Common myeloid progenitor, CD34-positive (primary cell): ENCODE measurements at regions not wholly inside any gene's neighbourhood (a gene's known extent, or its start where the extent isn't known, plus 50 kb on each side); places are given as distances from the start of the nearest gene placed in this dataset.

Experiments used
- CTCF ChIA-PET: fragments of 350-600 bp; sonication (Branson Sonifier 250); formaldehyde crosslinking; loops from one replicate; lab custom pipeline; 2021; ENCODE audit warnings: antibody characterized with exemption; lab: Charles Lee
- POLR2A ChIA-PET: fragments of 350-600 bp; sonication (Branson Sonifier 250); formaldehyde crosslinking; loops from one replicate; lab custom pipeline; 2021; ENCODE audit warnings: antibody characterized with exemption; lab: Charles Lee
- DNase-seq, 3 donors: peaks; one replicate each; pipeline versions ENCODE4 v3.0.0 to v3.0.0-alpha.2; 2013
- H3K27ac ChIP-seq, 2 experiments: 1 replicate in 1 of 2; 2 replicates in 1 of 2; pipeline ENCODE4 v1.7.0; 2013; ENCODE audit warnings: inconsistent platforms in 2 of 2, low read length in 2 of 2, mild to moderate bottlenecking in 2 of 2, low read depth in 1 of 2, moderate library complexity in 1 of 2; ENCODE audit not compliant: severe bottlenecking in 2 of 2, insufficient read depth in 1 of 2, poor library complexity in 1 of 2
- H3K27me3 ChIP-seq, 5 experiments: replicated peaks in 2 of 5; 1 replicate in 3 of 5; 2 replicates in 2 of 5; pipeline versions ENCODE4 v1.6.1 to v1.7.0; 2013; ENCODE audit warnings: low read length in 4 of 5, mild to moderate bottlenecking in 2 of 5, moderate library complexity in 2 of 5, inconsistent platforms in 1 of 5; ENCODE audit not compliant: insufficient read depth in 5 of 5, control insufficient read depth in 4 of 5
- H3K36me3 ChIP-seq, 4 experiments: 1 replicate in 2 of 4; 2 replicates in 2 of 4; pipeline versions ENCODE4 v1.6.1 to v1.7.0; 2013; ENCODE audit warnings: low read length in 3 of 4, control low read depth in 1 of 4, mild to moderate bottlenecking in 1 of 4; ENCODE audit not compliant: control insufficient read depth in 4 of 4, insufficient read depth in 4 of 4
- H3K4me1 ChIP-seq, 4 experiments: 1 replicate in 3 of 4; 2 replicates in 1 of 4; pipeline versions ENCODE4 v1.6.1 to v1.7.1; 2013; ENCODE audit warnings: low read length in 3 of 4, mild to moderate bottlenecking in 3 of 4, control low read depth in 1 of 4, inconsistent platforms in 1 of 4, moderate library complexity in 1 of 4; ENCODE audit not compliant: control insufficient read depth in 4 of 4, insufficient read depth in 4 of 4; ENCODE audit errors: control extremely low read depth in 1 of 4
- H3K4me3 ChIP-seq, 7 experiments: 1 replicate in 4 of 7; 2 replicates in 3 of 7; pipeline versions ENCODE4 v1.5.1 to v1.7.0; 2013; ENCODE audit warnings: mild to moderate bottlenecking in 7 of 7, low read length in 6 of 7, moderate library complexity in 6 of 7, inconsistent platforms in 2 of 7, low read depth in 2 of 7, control low read depth in 1 of 7; ENCODE audit not compliant: insufficient read depth in 4 of 7, control insufficient read depth in 1 of 7; ENCODE audit errors: extremely low read depth in 1 of 7
- H3K9me3 ChIP-seq, 5 experiments: 1 replicate in 4 of 5; 2 replicates in 1 of 5; pipeline versions ENCODE4 v1.6.1 to v1.7.1; 2013; ENCODE audit warnings: low read length in 4 of 5, mild to moderate bottlenecking in 2 of 5, inconsistent platforms in 1 of 5, low read depth in 1 of 5, moderate library complexity in 1 of 5; ENCODE audit not compliant: control insufficient read depth in 4 of 5, insufficient read depth in 2 of 5; ENCODE audit errors: control extremely low read depth in 1 of 5
- WGBS: methylation state at CpG from one replicate; pipeline ENCODE4 v1.1.5; 2013; ENCODE audit not compliant: insufficient coverage; 5-methylcytosine and 5-hydroxymethylcytosine counted together

DNA sequence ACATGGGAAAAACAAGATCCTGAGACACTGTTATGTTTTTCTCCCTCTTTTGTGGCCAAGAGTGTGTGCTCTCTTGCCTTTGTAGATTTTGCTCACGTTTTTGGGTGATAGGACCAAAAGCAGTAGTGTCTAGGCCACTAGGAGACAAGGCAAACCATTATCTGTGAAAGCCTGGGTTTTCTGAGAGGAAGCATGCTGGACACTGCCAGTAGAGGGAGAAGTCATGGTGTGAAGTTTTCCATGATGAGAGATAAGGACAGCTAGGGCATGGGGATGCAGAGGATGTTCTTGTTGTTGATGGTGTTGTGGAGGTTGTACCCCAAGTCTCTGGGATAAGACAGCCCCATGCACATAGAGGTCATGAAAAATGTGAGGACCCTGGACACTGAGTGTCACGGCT lies 285.3 kb downstream of the SOX11 start:
- Histone ChIP-seq H3K9me3 (no peaks in the 10 kb centered on the region), H3K27ac (no peak overlapping the region), H3K27me3 (no peaks in the 10 kb centered on the region), H3K36me3 (no peaks in the 10 kb centered on the region), H3K4me1 (peaks cover 0 to 12% (median 3%) of the 10 kb centered on the region in 4 experiments), H3K4me3 (no peak overlapping the region)
- DNase-seq: no peak
- ChIA-PET CTCF (no interaction called here), POLR2A (no interaction called here)
- WGBS: 100% methylated on average over 1 of the region's 2 CpGs

DNA sequence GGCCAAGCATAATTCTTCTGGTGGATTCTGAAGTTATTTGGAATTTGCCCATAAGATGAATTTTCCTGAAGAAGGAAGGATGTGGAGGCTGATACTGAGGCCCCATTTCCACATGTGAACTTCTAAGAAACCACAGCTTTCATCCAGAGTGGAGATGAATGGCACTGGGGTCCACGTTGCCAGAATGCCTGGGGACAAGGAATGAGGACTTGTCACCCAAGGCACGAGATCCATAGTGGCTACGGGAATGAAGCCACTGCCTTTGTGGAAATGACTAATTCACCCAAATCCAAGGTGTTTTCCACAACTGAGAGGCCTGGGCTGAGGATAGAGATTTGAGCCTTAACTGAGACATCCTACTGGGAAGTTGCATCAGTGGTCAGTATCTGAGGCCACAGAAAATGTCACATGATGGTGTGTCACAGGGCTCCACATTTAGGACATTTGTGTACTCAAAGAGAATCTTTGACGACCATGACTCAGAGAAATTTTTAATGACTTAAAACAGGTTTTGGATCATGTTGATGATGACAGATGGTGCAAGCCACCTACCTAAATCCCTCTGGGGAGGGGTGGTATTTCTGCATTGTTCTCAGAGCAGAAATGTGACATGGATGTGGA lies 286.1 kb downstream of the SOX11 start:
- DNase-seq: no peak
- CTCF ChIA-PET: no interaction called here
- Histone ChIP-seq H3K4me1 (peaks cover 0 to 12% (median 3%) of the 10 kb centered on the region in 4 experiments), H3K27ac (no peak overlapping the region), H3K9me3 (no peaks in the 10 kb centered on the region), H3K4me3 (no peak overlapping the region), H3K36me3 (no peaks in the 10 kb centered on the region), H3K27me3 (no peaks in the 10 kb centered on the region)
- 62% methylated on average over 3 of the region's 4 CpGs for WGBS
- POLR2A ChIA-PET: no interaction called here

DNA sequence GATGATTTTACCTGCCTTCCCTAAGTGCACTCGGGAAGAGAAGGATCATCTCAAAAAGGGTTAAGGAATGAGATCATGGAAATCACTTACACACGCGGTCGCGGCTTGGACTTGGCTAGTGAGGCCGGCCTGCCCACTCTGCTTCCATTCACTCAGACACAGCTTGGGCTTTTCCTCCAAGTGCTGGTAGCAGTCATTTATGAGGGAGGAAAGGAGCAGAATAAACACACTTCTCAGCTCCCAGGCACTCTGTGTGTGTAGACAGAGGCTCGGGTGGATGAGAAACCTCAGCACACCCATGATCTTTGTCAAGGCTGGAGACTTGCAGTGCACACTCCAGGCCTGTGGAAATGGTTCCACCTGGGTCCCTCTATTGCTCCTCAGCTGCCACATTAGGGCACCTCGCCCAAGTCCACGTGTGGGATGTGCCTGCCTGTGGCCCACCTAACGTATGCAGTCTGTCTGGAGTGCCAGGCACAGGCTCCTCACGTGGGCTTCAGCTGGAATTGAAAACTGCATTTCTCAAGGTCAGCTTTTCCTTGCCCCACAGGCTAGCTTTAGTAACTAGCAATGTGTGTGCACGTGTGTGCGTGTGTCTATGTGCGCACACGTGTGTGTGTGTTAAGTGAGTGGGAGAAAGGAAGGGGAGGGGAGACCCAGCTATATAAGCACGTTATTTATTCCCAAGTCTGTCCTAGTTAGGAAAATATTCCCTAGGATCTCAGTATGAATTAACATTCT lies 288.4 kb downstream of the SOX11 start:
- DNase-seq: peak in 1 of 3 donors; percentile 1
- no peak overlapping the region for H3K27ac ChIP-seq
- CTCF ChIA-PET: interaction anchor here (1.5 kb wide), 1 partner anchor 8 kb away, joined by 4 read pairs; no protein-coding TSS in a partner anchor
- 96% methylated on average over 12 of the region's 16 CpGs for WGBS
- H3K27me3 ChIP-seq: no peaks in the 10 kb centered on the region
- POLR2A ChIA-PET: no interaction called here
- peak overlapping the region in 1 of 7 experiments; percentile 55 for H3K4me3 ChIP-seq
- no peaks in the 10 kb centered on the region for H3K9me3 ChIP-seq
- H3K4me1 ChIP-seq: peaks cover 0 to 12% (median 3%) of the 10 kb centered on the region in 4 experiments
- H3K36me3 ChIP-seq: no peaks in the 10 kb centered on the region

DNA sequence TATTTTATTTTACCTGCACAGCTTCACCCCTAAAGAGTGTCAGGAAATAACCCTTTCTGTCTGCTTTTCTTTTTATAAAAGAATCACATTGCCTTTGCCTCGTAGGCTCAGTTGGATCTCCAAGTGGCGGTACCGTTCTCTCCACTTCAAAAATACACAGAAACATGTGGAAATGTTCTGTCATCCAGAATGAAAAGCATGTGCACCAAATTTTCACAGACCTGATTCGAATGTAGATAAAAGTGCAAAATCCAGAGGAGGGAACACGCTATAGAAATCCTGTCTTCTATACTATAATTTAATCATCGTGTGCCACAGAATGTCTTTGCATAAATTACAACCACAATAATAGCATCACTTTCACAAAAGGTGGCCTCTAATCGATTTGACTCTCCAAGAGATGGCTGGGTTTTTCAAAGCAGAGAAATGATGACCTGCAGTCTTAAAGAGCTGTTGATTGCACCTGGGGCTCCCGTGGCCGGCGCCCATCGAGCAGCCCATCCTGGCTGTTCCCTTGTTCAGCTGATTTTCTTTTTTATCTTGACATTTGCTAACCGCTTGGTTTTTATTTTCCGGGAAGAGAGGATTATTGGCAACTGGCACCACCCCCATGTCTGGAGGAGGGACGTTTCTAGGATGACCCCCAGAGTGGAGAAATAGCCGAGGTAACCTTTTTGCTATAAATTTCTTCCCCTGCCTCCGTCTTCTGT lies 290.2 kb downstream of the SOX11 start:
- no peak for DNase-seq
- WGBS: 95% methylated on average over 15 of the region's 16 CpGs
- no peak overlapping the region for H3K27ac ChIP-seq
- ChIA-PET CTCF (interaction anchor here (1.5 kb wide), 1 partner anchor 10 kb away, joined by 4 read pairs; no protein-coding TSS in a partner anchor), POLR2A (no interaction called here)
- peaks cover 0 to 12% (median 3%) of the 10 kb centered on the region in 4 experiments for H3K4me1 ChIP-seq
- no peaks in the 10 kb centered on the region for H3K27me3 ChIP-seq
- H3K9me3 ChIP-seq: no peaks in the 10 kb centered on the region
- H3K4me3 ChIP-seq: peak overlapping the region in 3 of 7 experiments; percentile 35 to 73 (median 72)
- no peaks in the 10 kb centered on the region for H3K36me3 ChIP-seq

DNA sequence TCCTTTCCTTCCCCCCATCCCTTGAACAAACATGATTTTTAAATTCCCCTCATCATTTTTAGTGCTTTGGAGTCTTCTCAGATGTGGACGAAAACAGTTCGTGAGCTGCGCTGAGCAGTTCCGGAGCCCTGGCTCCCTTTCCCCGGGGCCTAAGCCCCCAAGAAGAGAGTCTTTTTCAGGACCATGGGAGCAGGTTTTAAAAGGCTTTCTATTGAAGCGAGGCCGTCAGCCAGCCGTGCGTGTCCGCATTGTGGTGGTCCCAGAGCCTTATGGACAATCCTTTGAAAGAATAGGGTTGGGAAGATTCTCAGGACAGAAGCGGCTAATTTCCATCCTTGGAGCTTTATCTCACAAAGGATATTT lies 290.7 kb downstream of the SOX11 start:
- Histone ChIP-seq H3K4me1 (peaks cover 0 to 12% (median 3%) of the 10 kb centered on the region in 4 experiments), H3K27me3 (no peaks in the 10 kb centered on the region), H3K27ac (no peak overlapping the region), H3K36me3 (no peaks in the 10 kb centered on the region), H3K4me3 (no peak overlapping the region), H3K9me3 (no peaks in the 10 kb centered on the region)
- CTCF ChIA-PET: no interaction called here
- no peak for DNase-seq
- POLR2A ChIA-PET: no interaction called here
- over 99% methylated on average over 9 of the region's 11 CpGs for WGBS

DNA sequence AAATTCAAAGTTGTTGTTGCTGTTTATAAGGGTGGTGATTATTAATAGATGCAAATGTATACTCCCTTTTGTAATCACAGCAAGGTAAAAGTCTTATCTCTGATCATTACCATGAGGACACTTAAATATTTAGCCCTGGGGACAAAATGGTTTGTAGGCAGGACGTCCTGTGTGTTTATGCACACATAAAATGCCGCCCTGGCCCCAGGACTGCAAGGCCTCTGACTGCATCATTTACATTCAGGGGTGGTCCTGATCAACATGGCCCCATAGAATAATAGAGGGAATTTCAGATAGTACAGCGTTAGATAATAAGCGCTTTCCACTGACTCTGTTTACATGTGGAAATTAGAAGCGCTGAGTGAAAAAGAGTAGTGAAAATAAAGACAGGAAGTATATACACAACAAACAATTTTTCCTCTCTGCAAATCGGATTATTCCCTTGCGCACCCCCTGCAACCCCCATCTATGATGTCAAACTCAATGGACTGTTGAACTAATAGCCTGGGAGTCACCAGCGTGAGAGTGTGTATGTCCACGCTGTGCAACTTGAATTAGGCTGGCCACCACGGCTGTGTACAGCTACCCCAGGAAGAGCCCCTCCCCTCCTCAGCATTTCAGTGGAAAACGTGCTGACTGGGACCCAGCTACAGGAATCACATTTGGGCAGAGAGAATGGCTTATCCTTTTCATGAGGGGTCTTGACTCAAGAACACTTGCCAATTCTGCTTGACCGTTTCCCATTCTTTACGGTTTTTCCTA lies 291.5 kb downstream of the SOX11 start:
- 95% methylated on average over 6 of the region's 13 CpGs for WGBS

More for the DNA sequence above, 291.5 kb downstream of the SOX11 start:
- H3K27ac ChIP-seq: no peak overlapping the region
- POLR2A ChIA-PET: no interaction called here
- H3K9me3 ChIP-seq: no peaks in the 10 kb centered on the region
- CTCF ChIA-PET: no interaction called here
- no peak for DNase-seq
- no peaks in the 10 kb centered on the region for H3K36me3 ChIP-seq
- H3K4me3 ChIP-seq: no peak overlapping the region
- H3K4me1 ChIP-seq: peaks cover 0 to 12% (median 3%) of the 10 kb centered on the region in 4 experiments
- no peaks in the 10 kb centered on the region for H3K27me3 ChIP-seq
